GM12878 (cell line): ENCODE measurements at regions not wholly inside any gene's neighbourhood (a gene's known extent, or its start where the extent isn't known, plus 50 kb on each side); places are given as distances from the start of the nearest gene placed in this dataset.

Experiments used
- BHLHE40 ChIP-seq, 2 experiments: fragments of 450-650 bp in 1 of 2; IDR thresholded peaks; 2 replicates each; pipeline ENCODE4 v1.6.1; 2011 to 2017; ENCODE audit warnings: low read depth in 2 of 2, borderline replicate concordance in 1 of 2, improper control_type of control experiment in 1 of 2, low read length in 1 of 2, mild to moderate bottlenecking in 1 of 2
- CHD2 ChIP-seq: IDR thresholded peaks from 2 replicates; pipeline ENCODE4 v1.6.1; 2011; ENCODE audit warnings: low read depth, low read length, improper control_type of control experiment, borderline replicate concordance
- CREM ChIP-seq: IDR thresholded peaks from 2 replicates; pipeline ENCODE4 v1.6.1; 2014; ENCODE audit warnings: antibody characterized with exemption, low read depth
- KDM1A ChIP-seq: fragments of 200-600 bp; sonication (generic); IDR thresholded peaks from 2 replicates; pipeline ENCODE4 v1.6.1; 2016; ENCODE audit warnings: borderline replicate concordance
- MXI1 ChIP-seq: fragments of 150-350 bp; IDR thresholded peaks from 2 replicates; pipeline ENCODE4 v1.6.1; 2011; ENCODE audit warnings: low read depth, mild to moderate bottlenecking, inconsistent platforms, low read length, improper control_type of control experiment
- PML ChIP-seq: IDR thresholded peaks from 2 replicates; pipeline ENCODE4 v1.6.1; 2012; ENCODE audit warnings: low read length, inconsistent platforms
- POLR2A ChIP-seq: IDR thresholded peaks from 2 replicates; pipeline ENCODE4 v1.6.1; 2011; ENCODE audit warnings: low read depth, mild to moderate bottlenecking, low read length
- SIN3A ChIP-seq: IDR thresholded peaks from 2 replicates; pipeline ENCODE4 v1.6.1; 2012; ENCODE audit warnings: low read depth, low read length, improper control_type of control experiment
- TAF1 ChIP-seq: IDR thresholded peaks from 2 replicates; pipeline ENCODE4 v1.6.1; 2011; ENCODE audit warnings: mild to moderate bottlenecking, low read depth, low read length, borderline replicate concordance
- YY1 ChIP-seq: IDR thresholded peaks from 2 replicates; pipeline ENCODE4 v1.6.1; 2011; ENCODE audit warnings: low read depth, mild to moderate bottlenecking, low read length
- TF ChIP-seq, protein P1 (sequence below), 3 experiments: IDR thresholded peaks in 2 of 3; conservative IDR thresholded peaks in 1 of 3; 2 replicates each; pipeline ENCODE4 v1.5.1; 2011; ENCODE audit warnings: low read depth in 3 of 3, low read length in 3 of 3, mild to moderate bottlenecking in 3 of 3, control low read depth in 2 of 3, moderate library complexity in 2 of 3, inconsistent platforms in 1 of 3, mixed read lengths in 1 of 3; ENCODE audit not compliant: control insufficient read depth in 2 of 3, insufficient read depth in 1 of 3; ENCODE audit errors: extremely low read depth in 1 of 3
- TF ChIP-seq, protein P2 (sequence below): IDR thresholded peaks from 2 replicates; pipeline ENCODE4 v1.6.1; 2012; ENCODE audit warnings: mild to moderate bottlenecking, low read depth, low read length
- TF ChIP-seq, protein P3 (sequence below): IDR thresholded peaks from 2 replicates; pipeline ENCODE4 v1.6.1; 2011; ENCODE audit warnings: borderline replicate concordance, low read depth, mild to moderate bottlenecking, moderate library complexity, mixed read lengths, low read length; ENCODE audit not compliant: insufficient read depth; ENCODE audit errors: extremely low read length
- TF ChIP-seq, protein P4 (sequence below): fragments of 450-650 bp; IDR thresholded peaks from 2 replicates; pipeline ENCODE4 v1.6.1; 2018; ENCODE audit warnings: borderline replicate concordance, mild to moderate bottlenecking; ENCODE audit not compliant: partially characterized antibody

DNA sequence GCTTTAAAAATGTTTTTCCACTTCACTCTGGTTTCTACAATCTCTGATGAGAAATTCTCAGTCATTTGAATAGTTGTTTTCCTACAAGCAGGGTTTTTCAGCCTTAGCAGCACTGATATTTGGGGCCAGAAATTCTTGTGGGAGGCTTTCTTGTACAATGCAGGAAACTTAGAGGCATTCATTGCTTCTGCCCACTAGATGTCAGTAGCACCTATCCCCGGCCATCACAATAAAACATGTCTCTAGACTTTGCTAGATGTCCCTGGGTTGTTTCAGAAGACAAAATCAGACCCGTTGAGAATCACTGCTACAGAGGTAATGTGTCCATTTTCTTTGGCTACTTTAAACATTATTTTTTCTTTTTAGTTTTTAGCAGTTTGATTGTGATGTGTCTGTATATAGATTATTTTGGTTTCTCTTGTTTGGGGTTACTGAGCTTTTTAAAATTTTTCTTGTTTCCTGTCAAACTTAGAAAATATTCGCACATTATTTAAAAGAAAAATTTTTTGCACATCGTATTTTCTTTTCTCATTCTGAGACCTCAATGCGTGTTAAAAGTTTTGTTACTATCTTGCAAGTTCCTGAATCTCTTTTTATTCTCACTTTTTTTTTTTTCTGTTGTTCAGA is 60.8 kb upstream of the CCDC179 start:
- no peak for TF ChIP-seq KDM1A
- no peak for TF ChIP-seq SIN3A
- no peak for TF ChIP-seq POLR2A
- TF ChIP-seq BHLHE40 (IDR thresholded peaks at IDR 0.05; ENCODE audit: borderline replicate concordance in 1 of 2, low read depth in 2 of 2, low read length in 1 of 2), result no peak
- TF ChIP-seq, protein P1, sequence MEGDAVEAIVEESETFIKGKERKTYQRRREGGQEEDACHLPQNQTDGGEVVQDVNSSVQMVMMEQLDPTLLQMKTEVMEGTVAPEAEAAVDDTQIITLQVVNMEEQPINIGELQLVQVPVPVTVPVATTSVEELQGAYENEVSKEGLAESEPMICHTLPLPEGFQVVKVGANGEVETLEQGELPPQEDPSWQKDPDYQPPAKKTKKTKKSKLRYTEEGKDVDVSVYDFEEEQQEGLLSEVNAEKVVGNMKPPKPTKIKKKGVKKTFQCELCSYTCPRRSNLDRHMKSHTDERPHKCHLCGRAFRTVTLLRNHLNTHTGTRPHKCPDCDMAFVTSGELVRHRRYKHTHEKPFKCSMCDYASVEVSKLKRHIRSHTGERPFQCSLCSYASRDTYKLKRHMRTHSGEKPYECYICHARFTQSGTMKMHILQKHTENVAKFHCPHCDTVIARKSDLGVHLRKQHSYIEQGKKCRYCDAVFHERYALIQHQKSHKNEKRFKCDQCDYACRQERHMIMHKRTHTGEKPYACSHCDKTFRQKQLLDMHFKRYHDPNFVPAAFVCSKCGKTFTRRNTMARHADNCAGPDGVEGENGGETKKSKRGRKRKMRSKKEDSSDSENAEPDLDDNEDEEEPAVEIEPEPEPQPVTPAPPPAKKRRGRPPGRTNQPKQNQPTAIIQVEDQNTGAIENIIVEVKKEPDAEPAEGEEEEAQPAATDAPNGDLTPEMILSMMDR (IDR thresholded peaks at IDR 0.05 in 2 of 3, conservative IDR thresholded peaks at IDR 0.05 in 1 of 3; ENCODE audit: control insufficient read depth in 2 of 3, extremely low read depth in 1 of 3, insufficient read depth in 1 of 3, low read depth in 3 of 3, low read length in 3 of 3), result peak; percentile 73 to 76 (median 73)
- 0 out of 2 replicates have a peak, but pooled peaks have one; percentile 51 for TF ChIP-seq YY1
- TF ChIP-seq, protein P2, sequence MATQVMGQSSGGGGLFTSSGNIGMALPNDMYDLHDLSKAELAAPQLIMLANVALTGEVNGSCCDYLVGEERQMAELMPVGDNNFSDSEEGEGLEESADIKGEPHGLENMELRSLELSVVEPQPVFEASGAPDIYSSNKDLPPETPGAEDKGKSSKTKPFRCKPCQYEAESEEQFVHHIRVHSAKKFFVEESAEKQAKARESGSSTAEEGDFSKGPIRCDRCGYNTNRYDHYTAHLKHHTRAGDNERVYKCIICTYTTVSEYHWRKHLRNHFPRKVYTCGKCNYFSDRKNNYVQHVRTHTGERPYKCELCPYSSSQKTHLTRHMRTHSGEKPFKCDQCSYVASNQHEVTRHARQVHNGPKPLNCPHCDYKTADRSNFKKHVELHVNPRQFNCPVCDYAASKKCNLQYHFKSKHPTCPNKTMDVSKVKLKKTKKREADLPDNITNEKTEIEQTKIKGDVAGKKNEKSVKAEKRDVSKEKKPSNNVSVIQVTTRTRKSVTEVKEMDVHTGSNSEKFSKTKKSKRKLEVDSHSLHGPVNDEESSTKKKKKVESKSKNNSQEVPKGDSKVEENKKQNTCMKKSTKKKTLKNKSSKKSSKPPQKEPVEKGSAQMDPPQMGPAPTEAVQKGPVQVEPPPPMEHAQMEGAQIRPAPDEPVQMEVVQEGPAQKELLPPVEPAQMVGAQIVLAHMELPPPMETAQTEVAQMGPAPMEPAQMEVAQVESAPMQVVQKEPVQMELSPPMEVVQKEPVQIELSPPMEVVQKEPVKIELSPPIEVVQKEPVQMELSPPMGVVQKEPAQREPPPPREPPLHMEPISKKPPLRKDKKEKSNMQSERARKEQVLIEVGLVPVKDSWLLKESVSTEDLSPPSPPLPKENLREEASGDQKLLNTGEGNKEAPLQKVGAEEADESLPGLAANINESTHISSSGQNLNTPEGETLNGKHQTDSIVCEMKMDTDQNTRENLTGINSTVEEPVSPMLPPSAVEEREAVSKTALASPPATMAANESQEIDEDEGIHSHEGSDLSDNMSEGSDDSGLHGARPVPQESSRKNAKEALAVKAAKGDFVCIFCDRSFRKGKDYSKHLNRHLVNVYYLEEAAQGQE, result no peak
- TF ChIP-seq, protein P3, sequence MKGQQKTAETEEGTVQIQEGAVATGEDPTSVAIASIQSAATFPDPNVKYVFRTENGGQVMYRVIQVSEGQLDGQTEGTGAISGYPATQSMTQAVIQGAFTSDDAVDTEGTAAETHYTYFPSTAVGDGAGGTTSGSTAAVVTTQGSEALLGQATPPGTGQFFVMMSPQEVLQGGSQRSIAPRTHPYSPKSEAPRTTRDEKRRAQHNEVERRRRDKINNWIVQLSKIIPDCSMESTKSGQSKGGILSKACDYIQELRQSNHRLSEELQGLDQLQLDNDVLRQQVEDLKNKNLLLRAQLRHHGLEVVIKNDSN, result no peak
- TF ChIP-seq MXI1, result no peak
- TF ChIP-seq, protein P4, sequence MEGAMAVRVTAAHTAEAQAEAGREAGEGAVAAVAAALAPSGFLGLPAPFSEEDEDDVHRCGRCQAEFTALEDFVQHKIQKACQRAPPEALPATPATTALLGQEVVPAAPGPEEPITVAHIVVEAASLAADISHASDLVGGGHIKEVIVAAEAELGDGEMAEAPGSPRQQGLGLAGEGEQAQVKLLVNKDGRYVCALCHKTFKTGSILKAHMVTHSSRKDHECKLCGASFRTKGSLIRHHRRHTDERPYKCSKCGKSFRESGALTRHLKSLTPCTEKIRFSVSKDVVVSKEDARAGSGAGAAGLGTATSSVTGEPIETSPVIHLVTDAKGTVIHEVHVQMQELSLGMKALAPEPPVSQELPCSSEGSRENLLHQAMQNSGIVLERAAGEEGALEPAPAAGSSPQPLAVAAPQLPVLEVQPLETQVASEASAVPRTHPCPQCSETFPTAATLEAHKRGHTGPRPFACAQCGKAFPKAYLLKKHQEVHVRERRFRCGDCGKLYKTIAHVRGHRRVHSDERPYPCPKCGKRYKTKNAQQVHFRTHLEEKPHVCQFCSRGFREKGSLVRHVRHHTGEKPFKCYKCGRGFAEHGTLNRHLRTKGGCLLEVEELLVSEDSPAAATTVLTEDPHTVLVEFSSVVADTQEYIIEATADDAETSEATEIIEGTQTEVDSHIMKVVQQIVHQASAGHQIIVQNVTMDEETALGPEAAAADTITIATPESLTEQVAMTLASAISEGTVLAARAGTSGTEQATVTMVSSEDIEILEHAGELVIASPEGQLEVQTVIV, result no peak
- no peak for TF ChIP-seq CREM
- no peak for TF ChIP-seq PML
- TF ChIP-seq CHD2, result no peak
- TF ChIP-seq TAF1, result no peak
